Right lobe of liver (tissue), 6 donors: ENCODE measurements at regions not wholly inside any gene's neighbourhood (a gene's known extent, or its start where the extent isn't known, plus 50 kb on each side); places are given as distances from the start of the nearest gene placed in this dataset.

Experiments
- ATAC-seq, 4 donors: fragments of 200-7000 bp; cut with Tn5 transposase; one replicate each; pipeline ENCODE4 v1.9.1; 2020; ENCODE audit warnings: mild to moderate bottlenecking in 4 of 4, moderate library complexity in 4 of 4
- DNase-seq, 3 donors: peaks; one replicate each; pipeline ENCODE4 v3.0.0-alpha.2; 2020
- H3K27ac ChIP-seq, 3 donors: fragments of 200-600 bp; one replicate each; pipeline ENCODE4 v1.8.0; 2022
- H3K27me3 ChIP-seq, 2 donors: fragments of 200-600 bp; one replicate each; pipeline ENCODE4 v1.8.0; 2022
- H3K36me3 ChIP-seq, 4 donors: fragments of 200-600 bp; sonication (generic) in 1 of 4; one replicate each; pipeline versions ENCODE4 v1.5.1 to v1.8.0; 2017 to 2022; ENCODE audit warnings: control low read depth in 1 of 4
- H3K4me1 ChIP-seq, 4 donors: fragments of 200-600 bp; sonication (generic) in 1 of 4; one replicate each; pipeline versions ENCODE4 v1.5.1 to v1.8.0; 2017 to 2022; ENCODE audit warnings: control low read depth in 1 of 4
- H3K4me3 ChIP-seq, 3 donors: fragments of 200-600 bp; one replicate each; pipeline ENCODE4 v1.8.0; 2022
- H3K9me3 ChIP-seq, 4 donors: fragments of 200-600 bp; sonication (generic) in 1 of 4; one replicate each; pipeline versions ENCODE4 v1.5.1 to v1.8.0; 2017 to 2022; ENCODE audit warnings: control low read depth in 1 of 4
- POLR2A ChIP-seq: fragments of 450-650 bp; IDR thresholded peaks from one replicate; pipeline ENCODE4 v1.6.1; 2017; ENCODE audit warnings: antibody characterized with exemption, mild to moderate bottlenecking
- WGBS: methylation state at CpG from one replicate; pipeline ENCODE4 v1.1.6; 2018; ENCODE audit warnings: low coverage, low lambda C conversion rate; ENCODE audit not compliant: insufficient coverage; ENCODE audit errors: missing lambda C conversion rate; 5-methylcytosine and 5-hydroxymethylcytosine counted together
- intact Hi-C, 2 donors: fragments of 100-400 bp; cut with DNase I; formaldehyde crosslinking; loops; one replicate each; pipeline versions ENCODE4 v1.11.2 to v1.14.1; 2022
- TF ChIP-seq, protein P1 (sequence below), 4 donors: fragments of 200-600 bp in 3 of 4; fragments of 450-650 bp in 1 of 4; IDR thresholded peaks; one replicate each; pipeline versions ENCODE4 v1.5.1 to v1.8.0; 2016 to 2022; ENCODE audit warnings: antibody characterized with exemption in 4 of 4, mild to moderate bottlenecking in 2 of 4
- donor health status: DM: no; HTN: yes; CAD: no.
- donor health status: DM: no; HTN: no; CAD: no.
- donor health status: DM: no; HTN: no; CAD: no.
- donor health status: DM: no; HTN: yes; CAD: no.
- donor health status: DM: no; HTN: yes; CAD: no.

DNA sequence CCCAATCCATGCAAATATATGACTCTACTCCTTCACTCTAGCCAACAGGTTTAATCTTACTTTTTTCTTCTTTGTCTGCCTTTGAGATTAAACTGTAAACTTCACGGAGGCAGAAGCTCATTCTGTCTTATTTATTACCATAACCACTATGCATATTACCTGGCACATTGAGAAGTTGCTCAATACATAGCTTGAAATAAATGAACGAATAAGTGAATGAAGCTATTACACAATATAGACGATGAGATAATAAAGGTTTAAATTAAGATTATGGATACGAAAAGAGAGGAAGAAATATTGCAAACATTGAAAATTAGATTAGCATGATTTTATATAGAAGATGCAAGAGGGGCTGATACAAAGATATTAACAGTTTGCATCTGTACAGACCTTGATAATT, 385.1 kb downstream of the LTN1 start:
- DNase-seq (no peak), ATAC-seq (no peak)
- H3K9me3 ChIP-seq, result no peaks in the 10 kb centered on the region
- no peak overlapping the region for H3K4me3 ChIP-seq
- no peak overlapping the region for H3K27ac ChIP-seq
- H3K4me1 ChIP-seq, result no peaks in the 10 kb centered on the region
- H3K27me3 ChIP-seq, result no peaks in the 10 kb centered on the region
- intact Hi-C loops, result no loop called here
- WGBS, result 76% methylated on average over 4 of the region's 4 CpGs
- H3K36me3 ChIP-seq, result no peaks in the 10 kb centered on the region
- TF ChIP-seq, protein P1, sequence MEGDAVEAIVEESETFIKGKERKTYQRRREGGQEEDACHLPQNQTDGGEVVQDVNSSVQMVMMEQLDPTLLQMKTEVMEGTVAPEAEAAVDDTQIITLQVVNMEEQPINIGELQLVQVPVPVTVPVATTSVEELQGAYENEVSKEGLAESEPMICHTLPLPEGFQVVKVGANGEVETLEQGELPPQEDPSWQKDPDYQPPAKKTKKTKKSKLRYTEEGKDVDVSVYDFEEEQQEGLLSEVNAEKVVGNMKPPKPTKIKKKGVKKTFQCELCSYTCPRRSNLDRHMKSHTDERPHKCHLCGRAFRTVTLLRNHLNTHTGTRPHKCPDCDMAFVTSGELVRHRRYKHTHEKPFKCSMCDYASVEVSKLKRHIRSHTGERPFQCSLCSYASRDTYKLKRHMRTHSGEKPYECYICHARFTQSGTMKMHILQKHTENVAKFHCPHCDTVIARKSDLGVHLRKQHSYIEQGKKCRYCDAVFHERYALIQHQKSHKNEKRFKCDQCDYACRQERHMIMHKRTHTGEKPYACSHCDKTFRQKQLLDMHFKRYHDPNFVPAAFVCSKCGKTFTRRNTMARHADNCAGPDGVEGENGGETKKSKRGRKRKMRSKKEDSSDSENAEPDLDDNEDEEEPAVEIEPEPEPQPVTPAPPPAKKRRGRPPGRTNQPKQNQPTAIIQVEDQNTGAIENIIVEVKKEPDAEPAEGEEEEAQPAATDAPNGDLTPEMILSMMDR (IDR thresholded peaks at IDR 0.05), result no peak
- no peak for TF ChIP-seq POLR2A

DNA sequence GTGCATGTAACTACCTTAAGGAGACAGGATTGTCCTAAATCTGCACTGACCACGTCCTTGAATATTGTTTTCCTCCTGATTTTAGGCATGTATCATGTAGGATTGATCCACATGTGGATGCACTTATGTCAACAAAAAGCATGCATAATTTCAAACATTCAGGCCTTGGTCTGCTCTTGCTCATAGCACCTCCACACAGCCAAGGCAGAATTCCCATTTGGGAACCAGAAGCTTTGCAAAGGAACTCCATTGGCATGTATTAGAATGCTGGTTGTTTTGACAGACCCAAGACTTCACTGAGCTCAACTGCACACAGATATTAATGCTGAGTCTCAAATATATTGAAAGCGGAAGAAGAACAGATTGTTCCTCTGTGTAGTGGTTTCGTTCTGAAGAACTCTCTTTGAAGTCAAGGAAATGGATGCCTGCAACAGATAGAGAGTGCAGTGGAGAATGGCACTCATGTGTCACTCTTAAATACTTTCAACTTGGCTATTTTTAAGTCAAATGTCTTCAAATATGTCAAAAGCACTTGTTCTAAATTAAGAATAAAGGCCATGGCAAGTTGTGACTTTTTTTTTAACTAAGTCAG, 387.6 kb downstream of the LTN1 start:
- H3K27ac ChIP-seq, result no peak overlapping the region
- no peaks in the 10 kb centered on the region for H3K36me3 ChIP-seq
- 79% methylated on average over 3 of the region's 3 CpGs for WGBS
- H3K4me3 ChIP-seq, result no peak overlapping the region
- no peaks in the 10 kb centered on the region for H3K4me1 ChIP-seq
- peak in 2 of 4 donors; percentile 31 to 50 for ATAC-seq
- no peak for DNase-seq
- H3K9me3 ChIP-seq, result no peaks in the 10 kb centered on the region
- no peaks in the 10 kb centered on the region for H3K27me3 ChIP-seq
- TF ChIP-seq, protein P1 (IDR thresholded peaks at IDR 0.05), result no peak
- no peak for TF ChIP-seq POLR2A
- intact Hi-C loops, result no loop called here

DNA sequence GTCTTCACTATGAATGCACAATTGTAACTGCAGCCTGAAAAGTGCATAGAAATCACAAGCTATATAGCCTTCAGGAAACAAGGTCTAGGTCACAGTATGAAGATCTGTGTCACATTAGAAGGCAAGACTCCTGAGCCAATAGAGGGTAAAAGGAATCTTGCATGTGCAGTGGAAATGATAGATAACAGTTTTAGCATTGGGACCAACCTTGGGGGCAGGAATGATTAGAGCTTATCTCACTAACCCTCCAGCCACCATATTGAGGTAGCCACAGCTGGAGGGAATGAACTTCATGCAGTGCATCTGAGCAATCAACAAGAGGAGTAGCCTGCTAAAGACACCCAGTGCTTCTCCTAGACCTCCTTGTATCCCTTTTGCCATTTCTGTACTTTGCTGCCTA, 390.1 kb downstream of the LTN1 start:
- DNase-seq, result no peak
- H3K27me3 ChIP-seq, result no peaks in the 10 kb centered on the region
- H3K36me3 ChIP-seq, result no peaks in the 10 kb centered on the region
- TF ChIP-seq, protein P1 (IDR thresholded peaks at IDR 0.05), result no peak
- TF ChIP-seq POLR2A, result no peak
- H3K4me3 ChIP-seq, result no peak overlapping the region
- intact Hi-C loops, result no loop called here
- H3K27ac ChIP-seq, result no peak overlapping the region
- H3K4me1 ChIP-seq, result no peaks in the 10 kb centered on the region
- ATAC-seq, result no peak
- H3K9me3 ChIP-seq, result no peaks in the 10 kb centered on the region

DNA sequence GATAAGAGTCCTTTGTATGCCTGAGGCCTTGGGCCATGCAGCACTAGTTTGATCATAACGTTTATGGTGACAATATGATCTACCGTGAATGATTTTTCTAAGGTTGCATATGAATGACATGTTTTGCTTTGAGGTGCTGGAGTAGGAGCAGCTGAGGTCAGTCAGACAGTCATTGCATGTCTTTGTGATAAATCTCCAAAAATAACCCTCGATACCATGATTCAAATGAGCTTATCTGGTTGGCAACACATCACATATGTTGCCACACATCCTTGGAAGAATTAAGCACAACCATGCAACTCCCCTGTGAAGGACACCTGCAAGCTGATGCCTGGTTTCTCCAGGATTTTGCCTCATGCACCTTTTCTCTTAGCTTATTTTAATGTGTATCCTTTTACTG, 394.5 kb downstream of the LTN1 start:
- H3K9me3 ChIP-seq, result no peaks in the 10 kb centered on the region
- ATAC-seq (no peak), DNase-seq (no peak)
- no peak overlapping the region for H3K4me3 ChIP-seq
- intact Hi-C loops, result no loop called here
- H3K27ac ChIP-seq, result no peak overlapping the region
- no peak for TF ChIP-seq POLR2A
- TF ChIP-seq, protein P1 (IDR thresholded peaks at IDR 0.05), result no peak
- no peaks in the 10 kb centered on the region for H3K4me1 ChIP-seq
- H3K36me3 ChIP-seq, result no peaks in the 10 kb centered on the region
- 93% methylated on average over 2 of the region's 3 CpGs for WGBS
- no peaks in the 10 kb centered on the region for H3K27me3 ChIP-seq
